ENCODE measurements at regions not wholly inside any gene's neighbourhood (a gene's known extent, or its start where the extent isn't known, plus 50 kb on each side); places are given as distances from the start of the nearest gene placed in this dataset.
"Not testable (repeated sequence)": the region's sequence is repeated elsewhere in the genome, so short reads cannot be mapped to it uniquely, and the experiment has no call there.

DNA sequence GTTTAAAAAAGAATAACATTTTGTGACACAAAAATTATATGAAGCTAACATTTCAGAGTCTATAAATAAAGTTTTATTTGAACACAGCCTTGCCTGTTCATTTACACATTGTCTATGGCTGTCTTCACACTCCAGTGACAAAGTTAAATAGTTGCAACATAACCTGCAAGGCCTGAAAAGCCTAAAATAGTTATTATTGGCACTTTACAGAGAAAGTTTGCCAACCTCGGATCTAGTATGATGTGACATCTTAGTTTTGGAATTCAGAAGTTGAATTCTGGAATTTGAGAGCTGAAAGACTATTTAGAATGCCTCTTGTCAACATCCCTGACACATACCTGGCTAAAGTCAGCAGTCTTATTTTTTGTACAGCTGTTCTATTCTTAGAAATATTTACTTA is 68.3 kb downstream of the DYRK2 start:
- no peak overlapping the region for H3K4ac ChIP-seq (ENCODE audit: low read length)
- H2BK5ac ChIP-seq (ENCODE audit: low read length): no peak overlapping the region
- no peaks in the 10 kb centered on the region for H3K79me1 ChIP-seq (ENCODE audit: low read depth, low read length)
- DNase-seq (ENCODE audit: low spot score): no peak
- no peak overlapping the region for H2BK120ac ChIP-seq (ENCODE audit: low read depth, low read length)
- no CpG with 5 or more reads among the region's 1 CpG for WGBS, 2 donors (ENCODE audit: extremely low coverage in 2 of 2, insufficient read length in 2 of 2, insufficient replicate concordance in 1 of 2)
- H2BK15ac ChIP-seq (ENCODE audit: low read length): no peak overlapping the region
- no peaks in the 10 kb centered on the region for H3K4me1 ChIP-seq (ENCODE audit: control insufficient read depth in 2 of 2, insufficient read depth in 1 of 2, low read depth in 1 of 2, low read length in 2 of 2)
- no peak overlapping the region for H2AFZ ChIP-seq (ENCODE audit: low read length)
- H3K27me3 ChIP-seq (ENCODE audit: control insufficient read depth in 3 of 3, insufficient read depth in 3 of 3, low read depth in 1 of 3, low read length in 3 of 3): no peaks in the 10 kb centered on the region
- no peak overlapping the region for H3K4me3 ChIP-seq (ENCODE audit: low read length in 2 of 2)
- no peak overlapping the region for H3K14ac ChIP-seq (ENCODE audit: low read length)
- H3K4me2 ChIP-seq (ENCODE audit: insufficient read depth, low read length, poor library complexity, severe bottlenecking): no peak overlapping the region
- H3K23ac ChIP-seq (ENCODE audit: low read depth, low read length, poor library complexity): no peak overlapping the region
- no peaks in the 10 kb centered on the region for H3K9me3 ChIP-seq (replicated peaks in 1 of 2; ENCODE audit: control insufficient read depth in 2 of 2, insufficient read depth in 1 of 2, low read depth in 1 of 2, low read length in 2 of 2)
- H2BK12ac ChIP-seq (ENCODE audit: low read length): no peak overlapping the region
- no peak overlapping the region for H4K91ac ChIP-seq (ENCODE audit: low read depth, low read length, poor library complexity)
- H3K18ac ChIP-seq (ENCODE audit: low read length): no peak overlapping the region
- H4K8ac ChIP-seq (ENCODE audit: low read depth, low read length): no peak overlapping the region
- H2AK5ac ChIP-seq (ENCODE audit: low read depth, low read length): no peak overlapping the region
- no peaks in the 10 kb centered on the region for H3K36me3 ChIP-seq (replicated peaks in 1 of 2; ENCODE audit: control insufficient read depth in 2 of 2, insufficient read depth in 2 of 2, low read length in 2 of 2)
- H3K9ac ChIP-seq (ENCODE audit: low read depth, low read length, poor library complexity): no peak overlapping the region
- H3K27ac ChIP-seq (replicated peaks; ENCODE audit: low read length): no peak overlapping the region

DNA sequence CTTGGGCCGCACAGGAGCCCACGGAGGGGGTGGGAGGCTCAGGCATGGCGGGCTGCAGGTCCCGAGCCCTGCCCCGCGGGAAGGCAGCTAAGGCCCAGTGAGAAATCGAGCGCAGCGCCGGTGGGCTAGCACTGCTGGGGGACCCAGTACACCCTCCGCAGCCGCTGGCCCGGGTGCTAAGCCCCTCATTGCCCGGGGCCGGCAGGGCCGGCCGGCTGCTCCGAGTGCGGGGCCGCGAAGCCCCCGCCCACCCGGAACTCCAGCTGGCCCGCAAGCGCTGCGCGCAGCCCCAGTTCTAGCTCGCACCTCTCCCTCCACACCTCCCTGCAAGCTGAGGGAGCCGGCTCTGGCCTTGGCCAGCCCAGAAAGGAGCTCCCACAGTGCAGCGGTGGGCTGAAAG is 70.8 kb downstream of the DYRK2 start:
- not testable (repeated sequence) for H3K4me2 ChIP-seq (ENCODE audit: insufficient read depth, low read length, poor library complexity, severe bottlenecking); H3K36me3 ChIP-seq (replicated peaks in 1 of 2; ENCODE audit: control insufficient read depth in 2 of 2, insufficient read depth in 2 of 2, low read length in 2 of 2); H2BK5ac ChIP-seq (ENCODE audit: low read length); H3K9me3 ChIP-seq (replicated peaks in 1 of 2; ENCODE audit: control insufficient read depth in 2 of 2, insufficient read depth in 1 of 2, low read depth in 1 of 2, low read length in 2 of 2); H2BK120ac ChIP-seq (ENCODE audit: low read depth, low read length); H4K91ac ChIP-seq (ENCODE audit: low read depth, low read length, poor library complexity); H3K23ac ChIP-seq (ENCODE audit: low read depth, low read length, poor library complexity); H2BK15ac ChIP-seq (ENCODE audit: low read length); H3K27ac ChIP-seq (replicated peaks; ENCODE audit: low read length); H3K9ac ChIP-seq (ENCODE audit: low read depth, low read length, poor library complexity); DNase-seq (ENCODE audit: low spot score); H3K4ac ChIP-seq (ENCODE audit: low read length); H3K4me3 ChIP-seq (ENCODE audit: low read length in 2 of 2); H2BK12ac ChIP-seq (ENCODE audit: low read length); H3K4me1 ChIP-seq (ENCODE audit: control insufficient read depth in 2 of 2, insufficient read depth in 1 of 2, low read depth in 1 of 2, low read length in 2 of 2); H2AFZ ChIP-seq (ENCODE audit: low read length); H3K18ac ChIP-seq (ENCODE audit: low read length); H4K8ac ChIP-seq (ENCODE audit: low read depth, low read length); H3K14ac ChIP-seq (ENCODE audit: low read length); H2AK5ac ChIP-seq (ENCODE audit: low read depth, low read length); H3K79me1 ChIP-seq (ENCODE audit: low read depth, low read length); H3K27me3 ChIP-seq (ENCODE audit: control insufficient read depth in 3 of 3, insufficient read depth in 3 of 3, low read depth in 1 of 3, low read length in 3 of 3)
- no CpG with 5 or more reads among the region's 30 CpGs for WGBS, 2 donors (ENCODE audit: extremely low coverage in 2 of 2, insufficient read length in 2 of 2, insufficient replicate concordance in 1 of 2)

DNA sequence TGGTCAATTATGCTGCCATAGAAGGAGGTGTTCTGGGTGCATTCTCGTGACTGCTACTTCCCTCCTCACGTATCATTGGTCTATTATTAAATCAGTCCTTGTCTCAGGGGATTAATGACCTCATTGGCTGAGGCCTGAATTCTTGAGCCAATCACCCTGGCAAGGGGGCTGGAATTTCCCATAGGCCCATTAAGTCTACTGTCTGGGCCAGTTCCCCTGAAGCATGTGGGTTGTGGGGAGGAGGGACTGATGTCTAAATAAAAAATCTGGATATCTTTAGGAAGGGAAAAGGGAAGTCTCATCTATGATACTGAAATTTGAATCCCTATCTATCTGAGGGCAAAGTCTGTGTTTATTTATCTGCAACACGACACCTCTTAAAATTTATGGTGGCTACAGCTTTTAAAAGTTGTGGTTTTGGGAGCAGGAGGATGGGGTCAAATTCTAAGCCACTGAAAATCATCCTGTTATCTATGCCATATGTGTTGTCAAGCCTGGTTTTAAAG is 71.9 kb downstream of the DYRK2 start:
- H3K27me3 ChIP-seq (ENCODE audit: control insufficient read depth in 3 of 3, insufficient read depth in 3 of 3, low read depth in 1 of 3, low read length in 3 of 3): no peaks in the 10 kb centered on the region
- no peak overlapping the region for H3K27ac ChIP-seq (replicated peaks; ENCODE audit: low read length)
- no peak overlapping the region for H3K4me3 ChIP-seq (ENCODE audit: low read length in 2 of 2)
- H3K18ac ChIP-seq (ENCODE audit: low read length): no peak overlapping the region
- H4K91ac ChIP-seq (ENCODE audit: low read depth, low read length, poor library complexity): no peak overlapping the region
- H2AFZ ChIP-seq (ENCODE audit: low read length): peak overlapping the region; percentile 24
- H3K36me3 ChIP-seq (replicated peaks in 1 of 2; ENCODE audit: control insufficient read depth in 2 of 2, insufficient read depth in 2 of 2, low read length in 2 of 2): no peaks in the 10 kb centered on the region
- H2BK12ac ChIP-seq (ENCODE audit: low read length): no peak overlapping the region
- no peak overlapping the region for H3K9ac ChIP-seq (ENCODE audit: low read depth, low read length, poor library complexity)
- H3K14ac ChIP-seq (ENCODE audit: low read length): no peak overlapping the region
- H3K9me3 ChIP-seq (replicated peaks in 1 of 2; ENCODE audit: control insufficient read depth in 2 of 2, insufficient read depth in 1 of 2, low read depth in 1 of 2, low read length in 2 of 2): no peaks in the 10 kb centered on the region
- no peak overlapping the region for H3K4me2 ChIP-seq (ENCODE audit: insufficient read depth, low read length, poor library complexity, severe bottlenecking)
- no peak overlapping the region for H2AK5ac ChIP-seq (ENCODE audit: low read depth, low read length)
- no peak overlapping the region for H3K4ac ChIP-seq (ENCODE audit: low read length)
- no peak overlapping the region for H2BK5ac ChIP-seq (ENCODE audit: low read length)
- H3K79me1 ChIP-seq (ENCODE audit: low read depth, low read length): no peaks in the 10 kb centered on the region
- H2BK15ac ChIP-seq (ENCODE audit: low read length): no peak overlapping the region
- no peak for DNase-seq (ENCODE audit: low spot score)
- H4K8ac ChIP-seq (ENCODE audit: low read depth, low read length): no peak overlapping the region
- no peak overlapping the region for H2BK120ac ChIP-seq (ENCODE audit: low read depth, low read length)
- no CpG with 5 or more reads among the region's 3 CpGs for WGBS, 2 donors (ENCODE audit: extremely low coverage in 2 of 2, insufficient read length in 2 of 2, insufficient replicate concordance in 1 of 2)
- H3K23ac ChIP-seq (ENCODE audit: low read depth, low read length, poor library complexity): no peak overlapping the region
- H3K4me1 ChIP-seq (ENCODE audit: control insufficient read depth in 2 of 2, insufficient read depth in 1 of 2, low read depth in 1 of 2, low read length in 2 of 2): no peaks in the 10 kb centered on the region

DNA sequence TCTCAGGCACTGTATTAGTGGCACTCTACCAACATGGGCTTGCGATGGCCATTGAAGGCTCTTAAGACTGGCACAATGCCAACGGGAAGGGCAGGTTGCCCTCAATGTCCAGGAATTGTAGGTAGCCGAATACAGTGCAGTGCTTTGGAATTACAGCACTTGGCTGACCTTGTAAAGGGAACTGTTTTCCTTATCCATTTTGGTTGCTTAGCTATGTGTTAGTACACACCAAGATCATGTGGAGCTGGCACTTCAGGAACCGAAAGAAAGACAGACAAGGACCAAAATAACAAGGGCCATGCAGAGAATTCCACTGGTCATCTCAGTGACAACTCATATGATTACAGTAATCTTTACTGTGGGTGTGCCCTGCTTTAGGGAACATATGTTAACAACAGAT is 72.7 kb downstream of the DYRK2 start:
- no peak overlapping the region for H4K91ac ChIP-seq (ENCODE audit: low read depth, low read length, poor library complexity)
- no peak overlapping the region for H3K4ac ChIP-seq (ENCODE audit: low read length)
- no peak overlapping the region for H3K4me3 ChIP-seq (ENCODE audit: low read length in 2 of 2)
- H3K36me3 ChIP-seq (replicated peaks in 1 of 2; ENCODE audit: control insufficient read depth in 2 of 2, insufficient read depth in 2 of 2, low read length in 2 of 2): no peaks in the 10 kb centered on the region
- H3K9ac ChIP-seq (ENCODE audit: low read depth, low read length, poor library complexity): no peak overlapping the region
- H3K27ac ChIP-seq (replicated peaks; ENCODE audit: low read length): no peak overlapping the region
- H3K23ac ChIP-seq (ENCODE audit: low read depth, low read length, poor library complexity): no peak overlapping the region
- H3K18ac ChIP-seq (ENCODE audit: low read length): no peak overlapping the region
- H4K8ac ChIP-seq (ENCODE audit: low read depth, low read length): no peak overlapping the region
- H2BK12ac ChIP-seq (ENCODE audit: low read length): no peak overlapping the region
- no CpG with 5 or more reads among the region's 4 CpGs for WGBS, 2 donors (ENCODE audit: extremely low coverage in 2 of 2, insufficient read length in 2 of 2, insufficient replicate concordance in 1 of 2)
- no peak overlapping the region for H3K14ac ChIP-seq (ENCODE audit: low read length)
- H2BK5ac ChIP-seq (ENCODE audit: low read length): no peak overlapping the region
- H2AK5ac ChIP-seq (ENCODE audit: low read depth, low read length): no peak overlapping the region
- no peaks in the 10 kb centered on the region for H3K27me3 ChIP-seq (ENCODE audit: control insufficient read depth in 3 of 3, insufficient read depth in 3 of 3, low read depth in 1 of 3, low read length in 3 of 3)
- no peak overlapping the region for H2BK120ac ChIP-seq (ENCODE audit: low read depth, low read length)
- no peaks in the 10 kb centered on the region for H3K4me1 ChIP-seq (ENCODE audit: control insufficient read depth in 2 of 2, insufficient read depth in 1 of 2, low read depth in 1 of 2, low read length in 2 of 2)
- H3K4me2 ChIP-seq (ENCODE audit: insufficient read depth, low read length, poor library complexity, severe bottlenecking): no peak overlapping the region
- no peak overlapping the region for H2BK15ac ChIP-seq (ENCODE audit: low read length)
- no peak for DNase-seq (ENCODE audit: low spot score)
- H3K9me3 ChIP-seq (replicated peaks in 1 of 2; ENCODE audit: control insufficient read depth in 2 of 2, insufficient read depth in 1 of 2, low read depth in 1 of 2, low read length in 2 of 2): no peaks in the 10 kb centered on the region
- no peaks in the 10 kb centered on the region for H3K79me1 ChIP-seq (ENCODE audit: low read depth, low read length)
- no peak overlapping the region for H2AFZ ChIP-seq (ENCODE audit: low read length)
